ENCODE measurements at regions not wholly inside any gene's neighbourhood (a gene's known extent, or its start where the extent isn't known, plus 50 kb on each side); places are given as distances from the start of the nearest gene placed in this dataset.

- TF ChIP-seq CTCF (IDR thresholded peaks at IDR 0.05; ENCODE audit: extremely low read depth, missing control alignments): no peak
- no peak for DNase-seq (ENCODE audit: low spot score)
Observed at GRCh38 chr2:60657673-60658072, 98.4 kb upstream of the PAPOLG start.

- no peak for DNase-seq (ENCODE audit: low spot score)
- TF ChIP-seq CTCF (IDR thresholded peaks at IDR 0.05; ENCODE audit: extremely low read depth, missing control alignments): no peak
Observed at GRCh38 chr2:60659026-60659425, 97.0 kb upstream of the PAPOLG start.

GRCh38 chr2:60661073-60661738 is 94.9 kb upstream of the PAPOLG start:
- no peak for TF ChIP-seq CTCF (IDR thresholded peaks at IDR 0.05; ENCODE audit: extremely low read depth, missing control alignments)

GRCh38 chr2:60662781-60663180 is 93.3 kb upstream of the PAPOLG start:
- no peak for TF ChIP-seq CTCF (IDR thresholded peaks at IDR 0.05; ENCODE audit: extremely low read depth, missing control alignments)
- no peak for DNase-seq (ENCODE audit: low spot score)

More at GRCh38 chr2:60661073-60661738, 94.9 kb upstream of the PAPOLG start:
- no peak for DNase-seq (ENCODE audit: low spot score)

- DNase-seq (ENCODE audit: low spot score): no peak
- TF ChIP-seq CTCF (IDR thresholded peaks at IDR 0.05; ENCODE audit: extremely low read depth, missing control alignments): no peak
Observed at GRCh38 chr2:60671966-60672365, 84.1 kb upstream of the PAPOLG start.

- peak; percentile 97 for TF ChIP-seq CTCF (IDR thresholded peaks at IDR 0.05; ENCODE audit: extremely low read depth, missing control alignments)
- peak; percentile 85 for DNase-seq (ENCODE audit: low spot score)
Observed at GRCh38 chr2:60674524-60675165, 81.4 kb upstream of the PAPOLG start.

GRCh38 chr2:60675301-60675700 is 80.8 kb upstream of the PAPOLG start:
- no peak for DNase-seq (ENCODE audit: low spot score)
- TF ChIP-seq CTCF (IDR thresholded peaks at IDR 0.05; ENCODE audit: extremely low read depth, missing control alignments): no peak

All from GM20000 (cell line).